H9 (cell line): ENCODE measurements at regions not wholly inside any gene's neighbourhood (a gene's known extent, or its start where the extent isn't known, plus 50 kb on each side); places are given as distances from the start of the nearest gene placed in this dataset.

Experiments used
- DNase-seq: peaks from one replicate; pipeline ENCODE4 v3.0.0-alpha.2; 2017
- H2AFZ ChIP-seq: one replicate; pipeline ENCODE4 v1.6.1; 2013; ENCODE audit warnings: mild to moderate bottlenecking, low read length, control low read depth, moderate library complexity
- H2AK5ac ChIP-seq: 2 replicates; pipeline ENCODE4 v1.6.1; 2013; ENCODE audit warnings: low read length, control low read depth, mixed read lengths; ENCODE audit not compliant: insufficient read length
- H2BK120ac ChIP-seq: one replicate; pipeline ENCODE4 v1.6.1; 2013; ENCODE audit warnings: low read depth, mild to moderate bottlenecking, low read length, control low read depth, inconsistent platforms; ENCODE audit not compliant: poor library complexity, severe bottlenecking
- H2BK12ac ChIP-seq: 2 replicates; pipeline ENCODE4 v1.6.1; 2013; ENCODE audit warnings: low read length, control low read depth, mixed read lengths, low read depth; ENCODE audit not compliant: insufficient read length
- H2BK15ac ChIP-seq: 2 replicates; pipeline ENCODE4 v1.6.1; 2013; ENCODE audit warnings: low read depth, low read length, control low read depth
- H2BK20ac ChIP-seq: one replicate; pipeline ENCODE4 v1.6.1; 2013; ENCODE audit warnings: low read depth, mild to moderate bottlenecking, low read length, control low read depth, inconsistent platforms; ENCODE audit not compliant: poor library complexity, severe bottlenecking
- H2BK5ac ChIP-seq: 2 replicates; pipeline ENCODE4 v1.6.1; 2013; ENCODE audit warnings: low read length, control low read depth, mixed read lengths; ENCODE audit not compliant: insufficient read length
- H3K14ac ChIP-seq: 2 replicates; pipeline ENCODE4 v1.6.1; 2013; ENCODE audit warnings: low read length, control low read depth; ENCODE audit not compliant: insufficient read depth
- H3K18ac ChIP-seq: 2 replicates; pipeline ENCODE4 v1.6.1; 2013; ENCODE audit warnings: low read depth, mild to moderate bottlenecking, mixed read lengths, low read length, control low read depth; ENCODE audit not compliant: insufficient read length
- H3K23ac ChIP-seq: 2 replicates; pipeline ENCODE4 v1.6.1; 2013; ENCODE audit warnings: low read length, control low read depth, mixed read lengths, low read depth; ENCODE audit not compliant: insufficient read length
- H3K23me2 ChIP-seq: 2 replicates; pipeline ENCODE4 v1.6.1; 2013; ENCODE audit warnings: low read depth, mild to moderate bottlenecking, mixed read lengths, low read length, control low read depth; ENCODE audit not compliant: insufficient read length, poor library complexity, severe bottlenecking
- H3K27ac ChIP-seq: 2 replicates; pipeline ENCODE4 v1.5.1; 2013; ENCODE audit warnings: low read length, control low read depth, mixed read lengths, low read depth; ENCODE audit not compliant: insufficient read length
- H3K27me3 ChIP-seq: 2 replicates; pipeline ENCODE4 v1.6.1; 2013; ENCODE audit warnings: low read length, control low read depth, inconsistent platforms; ENCODE audit not compliant: insufficient read depth
- H3K4ac ChIP-seq: 2 replicates; pipeline ENCODE4 v1.6.1; 2013; ENCODE audit warnings: low read depth, mild to moderate bottlenecking, control low read depth, inconsistent platforms, low read length, moderate library complexity
- H3K4me1 ChIP-seq: 2 replicates; pipeline ENCODE4 v1.6.1; 2013; ENCODE audit warnings: low read length, control low read depth, inconsistent platforms; ENCODE audit not compliant: insufficient read depth
- H3K4me2 ChIP-seq: 2 replicates; pipeline ENCODE4 v1.6.1; 2013; ENCODE audit warnings: low read length, control low read depth, mixed read lengths; ENCODE audit not compliant: insufficient read length, insufficient read depth
- H3K56ac ChIP-seq: 2 replicates; pipeline ENCODE4 v1.6.1; 2013; ENCODE audit warnings: low read depth, mild to moderate bottlenecking, mixed read lengths, low read length, control low read depth; ENCODE audit not compliant: insufficient read length
- H3K79me1 ChIP-seq: 2 replicates; pipeline ENCODE4 v1.6.1; 2013; ENCODE audit warnings: low read depth, mild to moderate bottlenecking, moderate library complexity, low read length, control low read depth, inconsistent platforms; ENCODE audit not compliant: insufficient read depth, poor library complexity, severe bottlenecking
- H3K79me2 ChIP-seq: 2 replicates; pipeline ENCODE4 v1.6.1; 2013; ENCODE audit warnings: low read length, control low read depth, inconsistent platforms; ENCODE audit not compliant: insufficient read depth
- H3K9ac ChIP-seq: 2 replicates; pipeline ENCODE4 v1.6.1; 2013; ENCODE audit warnings: low read length, control low read depth, mixed read lengths; ENCODE audit not compliant: insufficient read length; ENCODE audit errors: extremely low read depth
- H3K9me3 ChIP-seq: one replicate; pipeline ENCODE4 v1.6.1; 2013; ENCODE audit warnings: low read depth, low read length, inconsistent platforms; ENCODE audit not compliant: control insufficient read depth
- H3T11ph ChIP-seq: one replicate; pipeline ENCODE4 v1.6.1; 2013; ENCODE audit warnings: mild to moderate bottlenecking, low read length, control low read depth, inconsistent platforms
- H4K20me1 ChIP-seq: one replicate; pipeline ENCODE4 v1.6.1; 2013; ENCODE audit not compliant: control insufficient read depth, insufficient read length, insufficient read depth
- H4K5ac ChIP-seq: 2 replicates; pipeline ENCODE4 v1.6.1; 2013; ENCODE audit warnings: low read depth, mild to moderate bottlenecking, mixed read lengths, low read length, control low read depth; ENCODE audit not compliant: insufficient read length
- H4K8ac ChIP-seq: replicated peaks from 2 replicates; pipeline ENCODE4 v1.6.1; 2013; ENCODE audit warnings: low read length, control low read depth, mixed read lengths, low read depth; ENCODE audit not compliant: insufficient read length
- H4K91ac ChIP-seq: 2 replicates; pipeline ENCODE4 v1.6.1; 2013; ENCODE audit warnings: low read depth, mild to moderate bottlenecking, moderate library complexity, mixed read lengths, low read length, control low read depth; ENCODE audit not compliant: insufficient read length
- H3K27ac Mint-ChIP-seq, 3 experiments: 2 replicates in 2 of 3; 3 replicates in 1 of 3; pipeline ENCODE4 v1.8.0; 2020 to 2021; ENCODE audit warnings: mixed read lengths in 3 of 3, mild to moderate bottlenecking in 1 of 3, moderate library complexity in 1 of 3
- H3K27me3 Mint-ChIP-seq: 2 replicates; pipeline ENCODE4 v1.8.0; 2021; ENCODE audit warnings: low read depth, mild to moderate bottlenecking, moderate library complexity, mixed read lengths
- H3K36me3 Mint-ChIP-seq, 3 experiments: 2 replicates in 2 of 3; 3 replicates in 1 of 3; pipeline ENCODE4 v1.8.0; 2020 to 2021; ENCODE audit warnings: low read depth in 3 of 3, mixed read lengths in 3 of 3; ENCODE audit not compliant: insufficient read depth in 1 of 3
- H3K4me1 Mint-ChIP-seq, 2 experiments: 2 replicates each; pipeline ENCODE4 v1.8.0; 2020; ENCODE audit warnings: mixed read lengths in 2 of 2
- H3K4me3 Mint-ChIP-seq, 2 experiments: 2 replicates in 1 of 2; 3 replicates in 1 of 2; pipeline ENCODE4 v1.8.0; 2020 to 2021; ENCODE audit warnings: mild to moderate bottlenecking in 2 of 2, mixed read lengths in 2 of 2, moderate library complexity in 1 of 2
- H3K9me3 Mint-ChIP-seq, 2 experiments: 2 replicates in 1 of 2; 3 replicates in 1 of 2; pipeline ENCODE4 v1.8.0; 2020; ENCODE audit warnings: mild to moderate bottlenecking in 2 of 2, mixed read lengths in 2 of 2, moderate library complexity in 1 of 2
- WGBS: extraction: QIAGEN DNeasy Blood & Tissue Kit; methylation state at CpG from one replicate; pipeline ENCODE4 v1.1.7; 2013; ENCODE audit warnings: missing lambda C conversion rate, low lambda C conversion rate, mixed read lengths; ENCODE audit not compliant: insufficient read length; ENCODE audit errors: extremely low coverage; 5-methylcytosine and 5-hydroxymethylcytosine counted together
- TF ChIP-seq, protein P1 (sequence below): fragments of 200-600 bp; sonication (generic); conservative IDR thresholded peaks from 3 replicates; pipeline ENCODE4 v1.8.0; 2021; ENCODE audit warnings: antibody characterized with exemption, mild to moderate bottlenecking

DNA sequence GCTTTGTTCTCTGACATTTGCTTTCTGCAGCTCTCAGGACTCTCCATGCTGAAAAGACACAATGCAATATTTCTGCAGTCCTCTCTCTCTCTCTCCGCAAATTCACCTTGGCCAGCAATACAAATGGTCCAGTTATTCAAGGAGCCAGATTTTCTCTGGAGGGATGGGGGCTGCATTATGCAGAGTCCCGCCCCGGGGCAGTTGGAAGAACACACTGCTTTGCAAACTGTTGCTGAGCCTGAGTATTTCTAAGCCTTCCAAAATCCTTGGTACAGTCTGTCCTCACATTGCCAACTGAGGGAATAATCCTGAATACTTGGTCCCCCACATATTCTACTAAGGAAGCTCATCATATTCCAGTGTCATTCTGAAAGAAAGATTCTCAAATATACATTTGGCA lies 94.3 kb upstream of the ZC3H12C start:
- no peak overlapping the region for H3K4ac ChIP-seq
- no peaks in the 10 kb centered on the region for H3K4me1 ChIP-seq
- H2BK5ac ChIP-seq = no peak overlapping the region
- no CpG with 5 or more reads among the region's 3 CpGs for WGBS
- no peak overlapping the region for H3T11ph ChIP-seq
- H3K4me3 Mint-ChIP-seq = no peak overlapping the region
- no peak overlapping the region for H4K8ac ChIP-seq
- no peak overlapping the region for H3K27ac ChIP-seq
- no peaks in the 10 kb centered on the region for H3K23me2 ChIP-seq
- H3K14ac ChIP-seq = no peak overlapping the region
- no peak overlapping the region for H2BK20ac ChIP-seq
- no peak overlapping the region for H3K27ac Mint-ChIP-seq
- no peaks in the 10 kb centered on the region for H4K20me1 ChIP-seq
- TF ChIP-seq, protein P1, sequence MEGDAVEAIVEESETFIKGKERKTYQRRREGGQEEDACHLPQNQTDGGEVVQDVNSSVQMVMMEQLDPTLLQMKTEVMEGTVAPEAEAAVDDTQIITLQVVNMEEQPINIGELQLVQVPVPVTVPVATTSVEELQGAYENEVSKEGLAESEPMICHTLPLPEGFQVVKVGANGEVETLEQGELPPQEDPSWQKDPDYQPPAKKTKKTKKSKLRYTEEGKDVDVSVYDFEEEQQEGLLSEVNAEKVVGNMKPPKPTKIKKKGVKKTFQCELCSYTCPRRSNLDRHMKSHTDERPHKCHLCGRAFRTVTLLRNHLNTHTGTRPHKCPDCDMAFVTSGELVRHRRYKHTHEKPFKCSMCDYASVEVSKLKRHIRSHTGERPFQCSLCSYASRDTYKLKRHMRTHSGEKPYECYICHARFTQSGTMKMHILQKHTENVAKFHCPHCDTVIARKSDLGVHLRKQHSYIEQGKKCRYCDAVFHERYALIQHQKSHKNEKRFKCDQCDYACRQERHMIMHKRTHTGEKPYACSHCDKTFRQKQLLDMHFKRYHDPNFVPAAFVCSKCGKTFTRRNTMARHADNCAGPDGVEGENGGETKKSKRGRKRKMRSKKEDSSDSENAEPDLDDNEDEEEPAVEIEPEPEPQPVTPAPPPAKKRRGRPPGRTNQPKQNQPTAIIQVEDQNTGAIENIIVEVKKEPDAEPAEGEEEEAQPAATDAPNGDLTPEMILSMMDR = no peak
- no peak overlapping the region for H4K5ac ChIP-seq
- no peaks in the 10 kb centered on the region for H3K9me3 ChIP-seq
- H3K23ac ChIP-seq = no peak overlapping the region
- no peaks in the 10 kb centered on the region for H3K79me1 ChIP-seq
- H3K18ac ChIP-seq = no peak overlapping the region
- H3K4me1 Mint-ChIP-seq = no peaks in the 10 kb centered on the region
- H3K56ac ChIP-seq = no peak overlapping the region
- no peak overlapping the region for H3K9ac ChIP-seq
- no peaks in the 10 kb centered on the region; a peak in 1 of 5 replicates for H3K9me3 Mint-ChIP-seq
- no peaks in the 10 kb centered on the region for H3K36me3 Mint-ChIP-seq
- no peak for DNase-seq
- no peaks in the 10 kb centered on the region for H3K79me2 ChIP-seq
- H2BK120ac ChIP-seq = no peak overlapping the region
- no peak overlapping the region for H2BK12ac ChIP-seq
- H3K4me2 ChIP-seq = no peak overlapping the region
- H2AFZ ChIP-seq = no peak overlapping the region
- H3K27me3 Mint-ChIP-seq = no peaks in the 10 kb centered on the region; the same call in 1 of the 2 replicates
- no peak overlapping the region for H2BK15ac ChIP-seq
- H2AK5ac ChIP-seq = no peak overlapping the region
- no peak overlapping the region for H4K91ac ChIP-seq
- no peaks in the 10 kb centered on the region for H3K27me3 ChIP-seq
